ENCODE measurements at regions not wholly inside any gene's neighbourhood (a gene's known extent, or its start where the extent isn't known, plus 50 kb on each side); places are given as distances from the start of the nearest gene placed in this dataset.

DNA sequence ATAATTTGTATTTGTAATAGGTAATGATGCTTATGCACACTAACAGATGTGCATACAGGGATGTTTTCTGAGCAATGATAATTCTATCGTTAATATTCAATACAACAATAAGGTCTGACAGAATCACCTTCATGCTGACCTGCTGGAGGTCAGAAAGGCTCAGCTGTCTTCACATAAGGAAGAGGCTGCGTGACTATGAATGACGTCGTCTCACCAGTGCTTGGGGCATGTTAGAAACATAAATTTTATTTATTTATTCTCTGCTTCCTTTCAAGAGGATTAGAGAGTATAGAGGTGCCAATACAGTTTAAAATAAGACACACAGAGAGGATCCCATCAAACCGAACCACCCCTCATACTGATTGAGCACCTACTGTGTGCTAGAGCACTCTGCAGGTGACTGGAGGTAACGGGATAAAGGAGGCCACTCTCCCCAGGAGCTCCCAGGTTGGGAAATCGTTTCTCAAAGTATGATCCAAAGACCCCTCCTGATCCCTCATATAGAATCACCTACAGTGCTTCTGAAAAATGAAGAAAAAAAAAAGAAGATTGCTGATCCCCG is 265.6 kb upstream of the NPVF start:
- TF ChIP-seq, protein P1, sequence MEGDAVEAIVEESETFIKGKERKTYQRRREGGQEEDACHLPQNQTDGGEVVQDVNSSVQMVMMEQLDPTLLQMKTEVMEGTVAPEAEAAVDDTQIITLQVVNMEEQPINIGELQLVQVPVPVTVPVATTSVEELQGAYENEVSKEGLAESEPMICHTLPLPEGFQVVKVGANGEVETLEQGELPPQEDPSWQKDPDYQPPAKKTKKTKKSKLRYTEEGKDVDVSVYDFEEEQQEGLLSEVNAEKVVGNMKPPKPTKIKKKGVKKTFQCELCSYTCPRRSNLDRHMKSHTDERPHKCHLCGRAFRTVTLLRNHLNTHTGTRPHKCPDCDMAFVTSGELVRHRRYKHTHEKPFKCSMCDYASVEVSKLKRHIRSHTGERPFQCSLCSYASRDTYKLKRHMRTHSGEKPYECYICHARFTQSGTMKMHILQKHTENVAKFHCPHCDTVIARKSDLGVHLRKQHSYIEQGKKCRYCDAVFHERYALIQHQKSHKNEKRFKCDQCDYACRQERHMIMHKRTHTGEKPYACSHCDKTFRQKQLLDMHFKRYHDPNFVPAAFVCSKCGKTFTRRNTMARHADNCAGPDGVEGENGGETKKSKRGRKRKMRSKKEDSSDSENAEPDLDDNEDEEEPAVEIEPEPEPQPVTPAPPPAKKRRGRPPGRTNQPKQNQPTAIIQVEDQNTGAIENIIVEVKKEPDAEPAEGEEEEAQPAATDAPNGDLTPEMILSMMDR (IDR thresholded peaks at IDR 0.05), result no peak
- no peak for TF ChIP-seq POLR2A (IDR thresholded peaks at IDR 0.05)

Data from testis (tissue), 2 donors.